Activated naive CD4-positive, alpha-beta T cell treated with anti-CD3 and anti-CD28 coated beads for 36 hours (primary cell): ENCODE measurements at regions not wholly inside any gene's neighbourhood (a gene's known extent, or its start where the extent isn't known, plus 50 kb on each side); places are given as distances from the start of the nearest gene placed in this dataset.
"Not testable (repeated sequence)": the region's sequence is repeated elsewhere in the genome, so short reads cannot be mapped to it uniquely, and the experiment has no call there.

Experiments used
- CTCF ChIA-PET: fragments of 350-600 bp; sonication (Branson Sonifier 250); formaldehyde crosslinking; loops from one replicate; lab custom pipeline; 2021; ENCODE audit warnings: antibody characterized with exemption; lab: Charles Lee
- DNase-seq: peaks from one replicate; pipeline ENCODE4 v3.0.0-alpha.2; 2020
- H3K27ac Mint-ChIP-seq: one replicate; pipeline ENCODE4 v1.8.0; 2021; ENCODE audit warnings: mild to moderate bottlenecking, mixed read lengths
- H3K27me3 Mint-ChIP-seq: one replicate; pipeline ENCODE4 v1.8.0; 2021; ENCODE audit warnings: low read depth, mixed read lengths
- H3K36me3 Mint-ChIP-seq: one replicate; pipeline ENCODE4 v1.8.0; 2021; ENCODE audit warnings: low read depth, mixed read lengths
- H3K4me1 Mint-ChIP-seq: one replicate; pipeline ENCODE4 v1.8.0; 2021; ENCODE audit warnings: low read depth, mixed read lengths
- H3K4me3 Mint-ChIP-seq: one replicate; pipeline ENCODE4 v1.8.0; 2021; ENCODE audit warnings: mild to moderate bottlenecking, moderate library complexity, mixed read lengths
- H3K9me3 Mint-ChIP-seq: one replicate; pipeline ENCODE4 v1.8.0; 2021; ENCODE audit warnings: mixed read lengths
- intact Hi-C: fragments of 100-400 bp; cut with micrococcal nuclease; formaldehyde crosslinking; loops from one replicate; pipeline ENCODE4 v1.15.1; 2023

DNA sequence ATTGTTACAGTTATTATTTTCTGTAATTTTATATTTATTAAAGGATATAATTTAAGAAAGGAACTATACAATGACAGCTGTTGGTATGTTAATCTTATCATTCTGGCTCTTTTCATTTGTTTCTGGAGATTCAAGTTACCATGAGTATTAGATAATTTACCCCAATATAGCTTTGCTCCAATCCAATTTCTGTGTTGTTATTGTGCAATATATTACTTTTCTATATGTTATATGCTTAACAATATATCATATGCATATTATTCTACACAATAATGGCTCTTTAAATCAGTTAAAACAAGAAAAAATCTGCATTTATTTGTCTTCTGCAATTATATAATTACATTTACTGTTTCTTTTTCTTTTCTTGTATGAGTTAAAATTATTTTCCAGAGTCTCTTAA lies 1650.9 kb downstream of the BRINP3 start:
- H3K36me3 Mint-ChIP-seq: no peaks in the 10 kb centered on the region
- H3K27ac Mint-ChIP-seq: no peak overlapping the region
- peaks cover 7% of the 10 kb centered on the region for H3K9me3 Mint-ChIP-seq
- DNase-seq: no peak
- H3K4me1 Mint-ChIP-seq: no peaks in the 10 kb centered on the region
- no peaks in the 10 kb centered on the region for H3K27me3 Mint-ChIP-seq
- CTCF ChIA-PET: no interaction called here
- intact Hi-C loops: no loop called here
- no peak overlapping the region for H3K4me3 Mint-ChIP-seq

DNA sequence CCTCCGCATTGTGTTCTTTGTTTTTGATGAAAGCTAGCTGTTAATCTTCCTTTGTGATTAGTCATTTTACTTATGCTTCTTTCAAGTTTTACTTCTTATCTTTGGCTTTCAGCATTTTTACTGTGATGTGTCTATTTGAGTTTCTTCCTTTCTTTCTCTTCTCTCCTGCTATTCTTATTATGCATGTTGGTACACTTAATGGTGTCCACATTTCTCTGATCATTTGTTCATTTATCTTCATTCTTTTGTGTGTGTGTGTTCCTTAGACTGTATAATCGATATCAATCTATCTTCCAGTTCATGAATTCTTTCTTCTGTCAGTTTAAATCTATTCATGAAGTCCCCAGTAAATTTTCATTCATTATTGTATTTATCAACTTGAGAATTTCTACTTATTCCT lies 1650.3 kb downstream of the BRINP3 start:
- CTCF ChIA-PET: no interaction called here
- Mint-ChIP-seq H3K27me3 (no peaks in the 10 kb centered on the region), H3K9me3 (peaks cover 7% of the 10 kb centered on the region), H3K27ac (no peak overlapping the region), H3K4me1 (no peaks in the 10 kb centered on the region), H3K36me3 (no peaks in the 10 kb centered on the region), H3K4me3 (no peak overlapping the region)
- DNase-seq: no peak
- intact Hi-C loops: no loop called here

DNA sequence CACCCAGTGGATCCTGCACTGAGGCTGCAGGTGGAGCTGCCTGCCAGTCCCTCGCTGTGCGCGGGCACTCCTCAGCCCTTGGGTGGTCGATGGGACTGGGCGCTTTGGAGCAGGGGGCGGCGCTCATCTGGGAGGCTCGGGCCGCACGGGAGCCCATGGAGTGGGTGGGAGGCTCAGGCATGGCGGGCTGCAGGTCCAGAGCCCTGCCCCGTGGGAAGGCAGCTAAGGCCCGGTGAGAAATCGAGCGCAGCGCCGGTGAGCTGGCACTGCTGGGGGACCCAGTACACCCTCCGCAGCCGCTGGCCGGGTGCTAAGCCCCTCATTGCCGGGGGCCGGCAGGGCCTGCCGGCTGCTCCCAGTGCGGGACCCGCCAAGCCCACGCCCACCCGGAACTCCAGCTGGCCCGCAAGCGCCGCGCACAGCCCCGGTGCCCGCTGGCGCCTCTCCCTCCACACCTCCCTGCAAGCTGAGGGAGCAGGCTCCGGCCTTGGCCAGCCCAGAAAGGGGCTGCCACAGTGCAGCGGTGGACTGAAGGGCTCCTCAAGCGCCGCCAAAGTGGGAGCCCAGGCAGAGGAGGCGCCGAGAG lies 1636.5 kb downstream of the BRINP3 start:
- H3K9me3 Mint-ChIP-seq, H3K36me3 Mint-ChIP-seq, intact Hi-C loops, H3K27ac Mint-ChIP-seq, H3K4me3 Mint-ChIP-seq, CTCF ChIA-PET, H3K27me3 Mint-ChIP-seq, H3K4me1 Mint-ChIP-seq, DNase-seq: not testable (repeated sequence)

DNA sequence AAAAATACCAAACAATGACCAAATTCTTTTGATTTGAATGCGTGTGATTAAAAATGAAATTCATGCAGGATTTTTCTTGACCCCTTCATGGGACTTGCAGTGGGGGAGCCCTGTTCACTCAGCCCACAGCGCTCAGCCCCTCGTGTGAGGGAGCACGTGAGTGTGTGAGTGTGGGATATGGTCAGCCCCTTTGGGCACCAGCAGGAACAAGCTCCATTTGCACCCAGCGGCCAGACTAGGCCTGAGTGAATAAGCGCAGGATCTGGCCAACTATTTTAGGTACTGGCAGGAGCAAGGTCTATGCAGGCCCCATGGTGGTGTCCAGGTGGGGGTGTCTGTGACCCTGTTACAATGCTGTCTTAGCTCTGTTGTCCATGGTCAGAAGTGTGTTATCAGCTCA lies 1631.2 kb downstream of the BRINP3 start:
- CTCF ChIA-PET: no interaction called here
- H3K36me3 Mint-ChIP-seq: no peaks in the 10 kb centered on the region
- H3K9me3 Mint-ChIP-seq: peaks cover 2% of the 10 kb centered on the region

DNA sequence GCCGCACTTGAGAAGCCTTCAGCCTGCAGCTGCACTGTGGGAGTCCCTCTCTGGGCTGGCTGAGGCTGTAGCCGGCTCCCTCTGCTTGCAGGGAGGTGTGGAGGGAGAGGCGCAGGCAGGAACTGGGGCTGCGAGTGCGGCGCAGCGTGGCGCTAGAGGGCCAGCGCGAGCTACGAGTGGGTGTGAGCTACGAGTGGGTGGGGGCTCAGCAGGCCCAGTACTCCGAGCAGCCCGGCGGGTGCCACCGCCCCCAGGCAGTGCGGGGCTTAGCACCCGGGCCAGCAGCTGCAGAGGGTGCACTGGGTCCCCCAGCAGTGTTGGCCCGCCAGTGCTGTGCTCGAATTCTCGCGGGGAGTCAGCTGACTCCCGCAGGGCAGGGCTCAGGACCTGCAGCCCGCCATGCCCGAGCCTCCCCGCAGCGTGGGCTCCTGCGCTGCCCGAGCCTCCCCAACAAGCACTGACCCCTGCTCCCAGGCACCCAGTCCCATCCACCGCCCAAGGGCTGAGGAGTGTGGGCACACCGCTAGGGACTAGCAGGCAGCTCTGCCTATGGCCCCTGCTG lies 1620.1 kb downstream of the BRINP3 start:
- H3K4me3 Mint-ChIP-seq: no peak overlapping the region
- H3K36me3 Mint-ChIP-seq: no peaks in the 10 kb centered on the region
- DNase-seq: no peak
- intact Hi-C loops: no loop called here
- no peaks in the 10 kb centered on the region for H3K27me3 Mint-ChIP-seq
- CTCF ChIA-PET: no interaction called here
- H3K9me3 Mint-ChIP-seq: peaks cover 9% of the 10 kb centered on the region
- H3K27ac Mint-ChIP-seq: no peak overlapping the region
- H3K4me1 Mint-ChIP-seq: no peaks in the 10 kb centered on the region

More for the DNA sequence above, 1631.2 kb downstream of the BRINP3 start:
- Mint-ChIP-seq H3K27me3 (no peaks in the 10 kb centered on the region), H3K27ac (no peak overlapping the region), H3K4me3 (no peak overlapping the region), H3K4me1 (no peaks in the 10 kb centered on the region)
- intact Hi-C loops: no loop called here
- no peak for DNase-seq

DNA sequence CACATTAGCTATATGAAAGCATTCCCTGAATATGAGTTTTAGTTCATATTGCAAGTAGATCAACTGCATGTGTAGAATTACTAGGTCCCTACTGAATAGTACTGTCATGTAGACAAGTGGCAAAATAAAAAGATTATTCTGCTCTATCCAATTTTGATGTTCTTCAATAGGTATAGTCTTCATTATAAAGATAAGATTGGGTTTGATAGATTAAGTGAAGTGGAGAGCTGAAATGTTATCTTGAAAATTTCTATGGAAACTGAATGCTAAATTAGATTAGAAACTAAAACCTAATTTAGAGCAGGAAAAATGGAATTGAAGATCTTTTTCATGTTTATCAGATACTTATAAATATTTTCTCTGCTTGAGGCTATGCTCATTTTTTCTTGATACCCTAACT lies 1610.0 kb downstream of the BRINP3 start:
- Mint-ChIP-seq H3K9me3 (peaks cover 3% of the 10 kb centered on the region), H3K4me3 (no peak overlapping the region), H3K27me3 (no peaks in the 10 kb centered on the region), H3K4me1 (no peaks in the 10 kb centered on the region), H3K27ac (no peak overlapping the region), H3K36me3 (no peaks in the 10 kb centered on the region)
- CTCF ChIA-PET: no interaction called here
- DNase-seq: no peak
- intact Hi-C loops: no loop called here

DNA sequence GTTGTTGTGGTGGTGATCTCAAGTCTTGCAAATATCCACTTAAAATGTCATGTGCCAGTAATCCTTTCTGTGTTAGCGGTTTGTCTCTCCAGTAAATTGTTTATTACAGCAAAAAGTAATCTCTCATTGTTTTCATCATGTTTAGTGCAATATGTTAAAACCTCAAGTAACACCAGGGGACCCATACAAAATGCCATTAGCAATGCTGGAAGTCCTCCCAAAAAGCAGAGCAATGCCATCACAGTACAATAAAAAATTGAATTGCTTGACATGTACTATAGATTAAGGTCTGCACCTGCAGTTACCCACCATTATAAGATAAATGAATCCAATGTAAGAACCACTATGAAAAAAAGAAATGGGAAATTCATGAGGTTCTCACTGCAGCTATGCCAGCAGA lies 1606.5 kb downstream of the BRINP3 start:
- CTCF ChIA-PET: no interaction called here
- Mint-ChIP-seq H3K36me3 (no peaks in the 10 kb centered on the region), H3K4me1 (no peaks in the 10 kb centered on the region), H3K4me3 (no peak overlapping the region), H3K9me3 (peaks cover 7% of the 10 kb centered on the region), H3K27ac (no peak overlapping the region), H3K27me3 (no peaks in the 10 kb centered on the region)
- no peak for DNase-seq
- intact Hi-C loops: no loop called here

DNA sequence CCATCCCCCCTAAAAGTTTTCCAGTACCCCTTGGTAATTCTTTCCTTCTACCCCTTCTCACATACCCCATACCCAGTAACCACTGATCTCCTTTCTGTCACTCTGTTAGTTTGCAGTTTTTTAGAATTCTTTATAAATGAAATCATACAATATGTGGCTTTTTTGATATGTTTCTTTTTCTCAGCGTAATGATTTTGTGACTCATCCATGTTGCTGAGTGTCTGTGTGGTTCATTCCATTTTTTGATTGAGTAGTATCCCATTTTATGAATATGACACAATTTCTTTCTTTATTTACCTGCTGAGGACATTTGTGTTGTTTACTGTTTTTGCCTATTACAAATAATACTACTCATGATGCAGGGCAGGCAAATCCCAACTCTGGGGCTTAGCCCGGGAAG lies 1605.3 kb downstream of the BRINP3 start:
- intact Hi-C loops: no loop called here

DNA sequence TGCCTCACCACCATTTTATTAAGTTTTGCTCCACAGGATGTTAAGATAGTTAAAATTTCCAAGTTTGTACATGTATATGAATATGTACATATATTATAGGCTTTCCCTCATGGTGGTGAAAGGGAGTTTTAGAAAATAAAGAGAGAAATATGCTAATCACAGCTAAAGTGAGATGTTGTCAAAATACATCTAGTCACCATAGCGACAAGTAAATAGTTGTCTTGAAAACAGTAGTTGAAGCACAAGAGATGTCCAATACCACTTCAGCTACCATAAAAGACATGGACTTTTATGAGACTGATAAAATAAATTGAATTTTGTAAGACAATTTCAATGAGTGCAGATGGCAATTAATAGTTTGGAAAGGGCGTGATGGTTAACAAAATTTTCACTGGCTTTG lies 1600.0 kb downstream of the BRINP3 start:
- DNase-seq: no peak
- intact Hi-C loops: no loop called here
- H3K36me3 Mint-ChIP-seq: no peaks in the 10 kb centered on the region
- no peaks in the 10 kb centered on the region for H3K27me3 Mint-ChIP-seq
- no peaks in the 10 kb centered on the region for H3K4me1 Mint-ChIP-seq
- CTCF ChIA-PET: no interaction called here
- H3K9me3 Mint-ChIP-seq: peaks cover 5% of the 10 kb centered on the region
- H3K27ac Mint-ChIP-seq: no peak overlapping the region
- H3K4me3 Mint-ChIP-seq: no peak overlapping the region

More for the DNA sequence above, 1605.3 kb downstream of the BRINP3 start:
- H3K4me3 Mint-ChIP-seq: no peak overlapping the region
- no peak overlapping the region for H3K27ac Mint-ChIP-seq
- DNase-seq: no peak
- CTCF ChIA-PET: no interaction called here
- H3K36me3 Mint-ChIP-seq: no peaks in the 10 kb centered on the region
- H3K4me1 Mint-ChIP-seq: no peaks in the 10 kb centered on the region
- peaks cover 7% of the 10 kb centered on the region for H3K9me3 Mint-ChIP-seq
- H3K27me3 Mint-ChIP-seq: no peaks in the 10 kb centered on the region

DNA sequence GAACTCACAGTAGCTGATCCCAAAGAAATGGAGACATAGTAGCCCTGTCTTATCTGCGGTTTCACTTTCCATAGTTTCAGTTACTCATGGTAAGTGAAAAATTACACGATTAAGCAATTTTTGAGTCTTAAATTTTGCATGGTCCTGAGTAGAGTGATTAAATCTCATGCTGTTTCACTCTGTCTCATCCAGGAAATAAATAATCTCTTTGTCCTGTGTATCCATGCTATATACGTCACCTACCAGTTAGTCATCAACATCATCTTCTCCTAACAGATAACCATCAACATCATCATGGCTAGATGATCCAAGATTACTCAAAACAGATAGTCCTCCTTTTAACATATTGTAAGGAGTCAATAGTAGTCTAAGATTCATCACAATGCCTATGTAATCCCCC lies 1589.3 kb downstream of the BRINP3 start:
- no peaks in the 10 kb centered on the region for H3K27me3 Mint-ChIP-seq
- no peak overlapping the region for H3K27ac Mint-ChIP-seq
- no peaks in the 10 kb centered on the region for H3K36me3 Mint-ChIP-seq
- no peak overlapping the region for H3K4me3 Mint-ChIP-seq
- no peak for DNase-seq
- intact Hi-C loops: no loop called here
- H3K4me1 Mint-ChIP-seq: no peaks in the 10 kb centered on the region
- CTCF ChIA-PET: no interaction called here
- peaks cover 4% of the 10 kb centered on the region for H3K9me3 Mint-ChIP-seq

DNA sequence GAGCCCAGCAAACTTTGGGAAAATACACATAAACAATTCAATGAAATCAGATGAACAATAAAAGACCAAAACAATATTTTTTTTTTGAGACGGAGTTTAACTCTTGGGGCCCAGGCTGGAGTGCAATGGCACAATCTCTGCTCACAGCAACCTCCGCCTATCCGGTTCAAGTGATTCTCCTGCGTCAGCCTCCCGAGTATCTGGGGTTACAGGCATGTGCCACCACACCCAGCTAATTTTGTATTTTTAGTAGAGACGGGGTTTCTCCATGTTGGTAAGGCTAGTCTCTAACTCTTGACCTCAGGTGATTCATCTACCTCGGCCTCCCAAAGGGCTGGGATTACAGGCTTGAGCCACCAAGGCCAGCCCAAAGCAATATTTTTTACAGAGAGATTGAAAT lies 1588.5 kb downstream of the BRINP3 start:
- peaks cover 4% of the 10 kb centered on the region for H3K9me3 Mint-ChIP-seq
- no peaks in the 10 kb centered on the region for H3K4me1 Mint-ChIP-seq
- H3K4me3 Mint-ChIP-seq: no peak overlapping the region
- no peaks in the 10 kb centered on the region for H3K36me3 Mint-ChIP-seq
- DNase-seq: no peak
- H3K27me3 Mint-ChIP-seq: no peaks in the 10 kb centered on the region
- H3K27ac Mint-ChIP-seq: no peak overlapping the region
- CTCF ChIA-PET: no interaction called here
- intact Hi-C loops: no loop called here

DNA sequence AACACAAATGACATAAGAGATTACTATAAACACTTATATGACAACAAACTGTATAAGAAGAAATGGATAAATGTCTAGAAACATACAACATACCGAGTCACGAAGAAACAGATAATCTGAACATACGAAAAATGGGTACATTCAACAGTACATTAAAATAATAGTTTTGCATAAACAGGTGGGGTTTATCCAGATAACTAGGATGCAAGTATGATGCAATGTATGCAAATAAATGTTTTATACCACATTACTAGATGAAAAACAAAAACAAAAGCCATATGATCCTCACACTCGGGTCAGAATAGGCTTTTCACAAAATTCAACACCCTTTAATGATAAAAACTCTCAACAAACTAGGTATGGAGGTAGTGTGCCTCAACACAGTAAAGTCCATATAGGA lies 1585.7 kb downstream of the BRINP3 start:
- CTCF ChIA-PET: no interaction called here
- H3K4me1 Mint-ChIP-seq: no peaks in the 10 kb centered on the region

DNA sequence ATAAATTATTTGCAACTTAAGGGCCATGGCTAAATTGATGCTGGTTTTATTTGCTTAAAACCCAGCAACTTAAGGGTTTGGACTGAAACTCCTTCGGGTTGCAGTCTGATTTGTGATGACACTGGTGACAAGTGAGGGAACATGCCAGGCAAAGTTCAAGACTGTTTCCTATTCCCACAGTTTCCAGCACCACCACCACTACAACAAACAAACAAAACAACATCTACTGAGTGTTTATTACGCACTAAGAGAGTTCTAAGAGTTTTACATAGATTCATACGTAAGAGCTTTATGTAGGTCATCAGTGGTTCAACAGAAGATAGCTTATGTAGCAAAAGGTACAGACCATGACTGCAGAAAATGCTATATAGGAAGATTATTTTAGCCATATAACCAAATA lies 1582.1 kb downstream of the BRINP3 start:
- Mint-ChIP-seq H3K27me3 (no peaks in the 10 kb centered on the region), H3K36me3 (no peaks in the 10 kb centered on the region), H3K4me3 (no peak overlapping the region), H3K27ac (no peak overlapping the region), H3K9me3 (peaks cover 4% of the 10 kb centered on the region), H3K4me1 (no peaks in the 10 kb centered on the region)
- intact Hi-C loops: no loop called here
- DNase-seq: no peak
- CTCF ChIA-PET: no interaction called here

More for the DNA sequence above, 1585.7 kb downstream of the BRINP3 start:
- DNase-seq: no peak
- no peak overlapping the region for H3K4me3 Mint-ChIP-seq
- no peaks in the 10 kb centered on the region for H3K36me3 Mint-ChIP-seq
- intact Hi-C loops: no loop called here
- no peaks in the 10 kb centered on the region for H3K27me3 Mint-ChIP-seq
- peaks cover 3% of the 10 kb centered on the region for H3K9me3 Mint-ChIP-seq
- no peak overlapping the region for H3K27ac Mint-ChIP-seq
